Activated T-cell treated with anti-CD3 and anti-CD28 coated beads, Interleukin-2, amount 50 U/mL, for 24 hours (primary cell): ENCODE measurements at regions not wholly inside any gene's neighbourhood (a gene's known extent, or its start where the extent isn't known, plus 50 kb on each side); places are given as distances from the start of the nearest gene placed in this dataset.

Source experiments
- DNase-seq: peaks from one replicate; pipeline ENCODE4 v3.0.0-alpha.2; 2020
- H3K27ac Mint-ChIP-seq: 2 replicates; pipeline ENCODE4 v1.8.0; 2020; ENCODE audit warnings: mild to moderate bottlenecking, mixed read lengths
- H3K27me3 Mint-ChIP-seq: 2 replicates; pipeline ENCODE4 v1.8.0; 2020; ENCODE audit warnings: mixed read lengths
- H3K36me3 Mint-ChIP-seq: 2 replicates; pipeline ENCODE4 v1.8.0; 2020; ENCODE audit warnings: low read depth, mixed read lengths
- H3K4me1 Mint-ChIP-seq: 2 replicates; pipeline ENCODE4 v1.8.0; 2020; ENCODE audit warnings: low read depth, mixed read lengths
- H3K4me3 Mint-ChIP-seq: 2 replicates; pipeline ENCODE4 v1.8.0; 2020; ENCODE audit warnings: mild to moderate bottlenecking, moderate library complexity, mixed read lengths
- H3K9me3 Mint-ChIP-seq: 2 replicates; pipeline ENCODE4 v1.8.0; 2020; ENCODE audit warnings: mixed read lengths

DNA sequence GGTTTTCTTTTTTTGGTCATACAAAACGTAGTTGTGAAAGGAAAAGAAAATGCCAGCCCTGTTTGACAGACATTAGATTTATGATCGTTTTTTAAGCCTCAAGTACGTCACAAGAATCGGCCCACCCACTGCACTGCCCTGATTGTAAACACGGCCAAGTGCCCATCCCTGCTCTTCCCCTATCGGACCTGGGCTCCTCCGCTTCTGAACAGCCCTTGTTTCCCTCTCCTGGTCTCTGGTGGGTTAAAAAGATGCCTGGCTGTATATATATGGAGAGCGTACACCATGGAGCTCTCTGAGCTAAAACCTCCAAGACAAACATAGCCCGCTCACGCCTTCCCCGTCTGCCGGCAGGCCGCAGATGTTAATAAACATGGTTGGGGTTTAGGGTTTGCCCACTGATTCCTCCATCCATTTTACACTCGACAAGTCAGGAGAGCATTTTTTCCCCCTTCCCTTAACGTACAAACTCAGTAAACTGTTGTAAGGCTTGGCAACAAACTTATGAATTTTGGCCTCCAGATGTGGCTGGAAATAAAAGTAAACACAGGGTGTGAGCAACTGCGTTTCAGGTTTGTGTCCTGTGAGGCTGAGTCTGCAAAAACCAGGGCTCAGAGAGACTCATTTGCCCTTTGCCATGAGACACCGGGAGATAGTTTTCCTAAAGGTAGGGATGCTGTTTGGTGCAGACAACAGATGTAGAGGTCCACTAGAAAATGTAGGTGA is 325.9 kb downstream of the SOX9 start:
- no peaks in the 10 kb centered on the region for H3K36me3 Mint-ChIP-seq
- H3K4me1 Mint-ChIP-seq: no peaks in the 10 kb centered on the region
- no peaks in the 10 kb centered on the region for H3K9me3 Mint-ChIP-seq
- no peaks in the 10 kb centered on the region for H3K27me3 Mint-ChIP-seq
- no peak overlapping the region for H3K4me3 Mint-ChIP-seq
- no peak overlapping the region for H3K27ac Mint-ChIP-seq
- no peak for DNase-seq

DNA sequence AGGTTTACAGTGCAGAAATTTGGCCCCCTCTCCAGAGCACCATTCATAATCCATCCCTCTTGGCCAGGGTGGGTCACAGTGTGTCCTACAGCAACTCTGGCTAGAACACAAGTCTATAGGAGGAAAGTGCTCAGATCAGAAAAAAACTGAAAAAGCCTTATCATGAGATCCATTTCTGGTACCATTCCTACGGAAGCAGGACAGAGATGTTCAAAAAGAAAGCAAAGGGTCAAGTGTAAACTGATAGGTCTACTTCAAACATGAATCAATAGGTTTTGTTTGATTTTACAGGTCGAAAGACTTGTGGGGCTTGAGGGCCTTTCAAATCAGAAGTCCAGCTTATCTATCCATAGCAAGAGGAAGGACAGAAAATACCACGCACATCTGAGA is 326.4 kb downstream of the SOX9 start:
- Mint-ChIP-seq H3K36me3 (no peaks in the 10 kb centered on the region), H3K4me1 (no peaks in the 10 kb centered on the region), H3K4me3 (no peak overlapping the region), H3K9me3 (no peaks in the 10 kb centered on the region), H3K27ac (no peak overlapping the region), H3K27me3 (no peaks in the 10 kb centered on the region)
- DNase-seq: no peak

GRCh38 chr17:72448019-72448418 is 327.2 kb downstream of the SOX9 start:
- Mint-ChIP-seq H3K9me3 (no peaks in the 10 kb centered on the region), H3K4me3 (no peak overlapping the region), H3K27me3 (no peaks in the 10 kb centered on the region), H3K4me1 (no peaks in the 10 kb centered on the region), H3K27ac (no peak overlapping the region), H3K36me3 (no peaks in the 10 kb centered on the region)
- DNase-seq: no peak

GRCh38 chr17:72452286-72453173 is 331.7 kb downstream of the SOX9 start:
- Mint-ChIP-seq H3K9me3 (no peaks in the 10 kb centered on the region), H3K36me3 (no peaks in the 10 kb centered on the region), H3K4me3 (no peak overlapping the region), H3K27ac (no peak overlapping the region), H3K4me1 (no peaks in the 10 kb centered on the region), H3K27me3 (no peaks in the 10 kb centered on the region)
- no peak for DNase-seq

DNA sequence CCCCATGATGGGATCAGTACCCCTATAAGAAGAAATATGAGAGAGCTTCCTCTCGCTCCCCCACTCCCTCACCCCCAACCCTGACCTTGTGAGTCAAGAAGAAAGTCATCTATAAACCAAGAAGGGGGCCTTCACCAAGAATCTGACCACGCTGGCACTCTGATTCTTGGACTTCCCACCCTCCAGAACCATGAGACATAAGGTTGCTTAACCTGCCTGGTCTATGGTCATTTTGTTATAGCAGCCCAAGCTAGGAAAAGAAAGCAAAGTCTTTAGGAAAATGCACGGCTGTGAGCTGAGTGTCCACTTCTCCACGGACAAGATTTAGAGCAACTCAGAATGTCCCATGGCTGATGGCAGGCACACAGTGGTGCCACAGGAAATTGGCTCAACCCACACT is 333.5 kb downstream of the SOX9 start:
- no peaks in the 10 kb centered on the region for H3K4me1 Mint-ChIP-seq
- H3K4me3 Mint-ChIP-seq: no peak overlapping the region
- H3K27ac Mint-ChIP-seq: no peak overlapping the region
- no peak for DNase-seq
- H3K27me3 Mint-ChIP-seq: no peaks in the 10 kb centered on the region
- no peaks in the 10 kb centered on the region for H3K36me3 Mint-ChIP-seq
- no peaks in the 10 kb centered on the region for H3K9me3 Mint-ChIP-seq

DNA sequence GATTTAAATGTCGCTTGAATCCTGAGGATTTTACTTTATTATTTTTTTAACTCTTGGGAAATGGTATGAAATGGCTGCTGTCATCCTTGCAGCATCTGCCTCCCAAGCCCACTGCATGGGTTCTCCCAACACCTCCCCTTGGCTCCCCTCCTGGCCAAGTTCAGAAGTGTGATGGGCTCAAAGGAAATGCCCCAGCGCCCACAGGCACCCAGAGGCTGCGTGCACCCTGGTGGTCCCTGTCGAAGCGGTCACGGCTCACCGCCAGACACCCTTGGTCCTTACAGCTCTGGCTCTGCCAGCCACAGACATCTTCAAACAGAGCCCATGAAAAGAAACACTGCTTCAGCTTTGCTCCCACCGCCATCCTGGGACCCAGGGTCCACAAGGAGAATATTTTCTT is 334.7 kb downstream of the SOX9 start:
- no peaks in the 10 kb centered on the region for H3K27me3 Mint-ChIP-seq
- H3K4me3 Mint-ChIP-seq: no peak overlapping the region
- H3K36me3 Mint-ChIP-seq: no peaks in the 10 kb centered on the region
- H3K27ac Mint-ChIP-seq: no peak overlapping the region
- no peak for DNase-seq
- no peaks in the 10 kb centered on the region for H3K9me3 Mint-ChIP-seq
- no peaks in the 10 kb centered on the region for H3K4me1 Mint-ChIP-seq

- Mint-ChIP-seq H3K36me3 (no peaks in the 10 kb centered on the region), H3K4me1 (no peaks in the 10 kb centered on the region), H3K27me3 (no peaks in the 10 kb centered on the region), H3K9me3 (no peaks in the 10 kb centered on the region), H3K4me3 (no peak overlapping the region), H3K27ac (no peak overlapping the region)
- no peak for DNase-seq
Measured at GRCh38 chr17:72456075-72456474, 335.3 kb downstream of the SOX9 start.

DNA sequence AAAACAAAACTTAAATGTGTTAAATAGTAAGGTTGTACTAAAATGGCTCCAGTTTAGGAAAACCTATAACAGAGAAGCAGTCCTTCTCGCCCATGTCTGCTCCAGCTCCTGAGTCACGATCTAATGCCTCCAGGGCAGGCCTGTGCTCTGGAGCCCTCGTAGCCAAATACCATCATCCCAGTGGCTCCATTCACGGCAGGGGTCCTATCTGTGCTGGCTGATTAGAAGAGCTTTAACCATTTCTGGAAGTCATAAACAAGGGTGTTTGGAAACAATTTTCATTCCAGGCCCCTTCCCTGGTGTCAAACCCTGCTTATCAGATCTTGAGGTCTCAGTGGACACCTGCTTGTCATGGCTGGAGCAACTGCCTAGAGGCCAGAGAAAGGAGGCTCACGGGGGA is 336.9 kb downstream of the SOX9 start:
- no peak overlapping the region for H3K4me3 Mint-ChIP-seq
- H3K36me3 Mint-ChIP-seq: no peaks in the 10 kb centered on the region
- H3K27ac Mint-ChIP-seq: no peak overlapping the region
- no peaks in the 10 kb centered on the region for H3K9me3 Mint-ChIP-seq
- no peaks in the 10 kb centered on the region for H3K4me1 Mint-ChIP-seq
- peaks cover 5% of the 10 kb centered on the region for H3K27me3 Mint-ChIP-seq
- DNase-seq: no peak

GRCh38 chr17:72458301-72458700 is 337.5 kb downstream of the SOX9 start:
- H3K27me3 Mint-ChIP-seq: peaks cover 5% of the 10 kb centered on the region
- no peaks in the 10 kb centered on the region for H3K36me3 Mint-ChIP-seq
- H3K9me3 Mint-ChIP-seq: no peaks in the 10 kb centered on the region
- no peaks in the 10 kb centered on the region for H3K4me1 Mint-ChIP-seq
- no peak overlapping the region for H3K4me3 Mint-ChIP-seq
- no peak overlapping the region for H3K27ac Mint-ChIP-seq
- no peak for DNase-seq

GRCh38 chr17:72460711-72461110 is 339.9 kb downstream of the SOX9 start:
- Mint-ChIP-seq H3K27me3 (peaks cover 10% of the 10 kb centered on the region), H3K9me3 (no peaks in the 10 kb centered on the region), H3K4me1 (no peaks in the 10 kb centered on the region), H3K4me3 (no peak overlapping the region), H3K27ac (no peak overlapping the region), H3K36me3 (no peaks in the 10 kb centered on the region)
- DNase-seq: no peak

GRCh38 chr17:72461757-72462156 is 340.9 kb downstream of the SOX9 start:
- H3K4me1 Mint-ChIP-seq: no peaks in the 10 kb centered on the region
- no peak overlapping the region for H3K27ac Mint-ChIP-seq
- DNase-seq: no peak
- H3K36me3 Mint-ChIP-seq: no peaks in the 10 kb centered on the region
- H3K4me3 Mint-ChIP-seq: no peak overlapping the region
- H3K27me3 Mint-ChIP-seq: peaks cover 12% of the 10 kb centered on the region
- no peaks in the 10 kb centered on the region for H3K9me3 Mint-ChIP-seq

- Mint-ChIP-seq H3K27me3 (peaks cover 12% of the 10 kb centered on the region), H3K4me1 (no peaks in the 10 kb centered on the region), H3K9me3 (no peaks in the 10 kb centered on the region), H3K27ac (no peak overlapping the region), H3K4me3 (no peak overlapping the region), H3K36me3 (no peaks in the 10 kb centered on the region)
- DNase-seq: no peak
Measured at GRCh38 chr17:72462407-72462806, 341.6 kb downstream of the SOX9 start.

GRCh38 chr17:72462814-72463213 is 342.0 kb downstream of the SOX9 start:
- no peak overlapping the region for H3K4me3 Mint-ChIP-seq

DNA sequence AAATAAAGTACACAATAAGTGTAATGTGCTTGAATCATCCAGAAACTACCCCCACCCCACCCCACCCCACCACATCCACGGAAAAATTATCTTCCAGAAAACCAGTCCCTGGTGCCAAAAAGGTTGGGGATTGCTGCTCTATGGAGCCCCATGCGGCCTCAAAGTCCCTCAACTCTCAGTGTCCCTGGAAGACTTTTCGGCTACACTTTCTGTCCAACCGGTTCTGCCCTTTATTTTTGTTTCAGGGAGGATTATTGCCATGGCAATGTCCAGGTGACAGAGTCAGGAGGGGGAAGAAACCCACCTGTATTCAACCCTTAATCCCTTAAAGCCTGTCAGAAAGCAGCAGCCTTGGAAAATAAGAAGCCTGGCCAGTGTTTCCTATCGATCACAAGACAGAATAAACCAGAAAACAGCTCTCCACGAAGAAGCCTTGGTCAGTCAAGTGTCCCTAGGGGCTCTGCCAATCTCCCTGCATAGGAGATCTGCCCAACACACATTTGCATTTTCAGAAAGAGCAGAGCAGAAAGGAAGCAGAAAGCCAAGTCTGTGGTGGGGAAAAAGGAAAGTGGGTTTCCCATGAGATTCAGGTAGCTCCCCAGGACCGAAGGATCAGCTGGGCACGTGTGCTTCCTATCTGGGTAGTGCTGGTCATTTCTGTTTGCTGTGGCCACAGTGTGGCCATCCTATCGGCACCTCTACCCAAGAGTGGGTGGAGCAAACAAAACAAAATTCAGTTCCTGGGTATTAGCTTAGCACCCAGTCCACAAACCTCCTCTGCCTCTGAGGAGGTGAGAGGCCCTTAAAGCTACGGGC is 342.7 kb downstream of the SOX9 start:
- Mint-ChIP-seq H3K4me3 (no peak overlapping the region), H3K9me3 (no peaks in the 10 kb centered on the region), H3K36me3 (no peaks in the 10 kb centered on the region), H3K27me3 (peaks cover 16% of the 10 kb centered on the region), H3K27ac (no peak overlapping the region), H3K4me1 (no peaks in the 10 kb centered on the region)
- DNase-seq: no peak

More at GRCh38 chr17:72462814-72463213, 342.0 kb downstream of the SOX9 start:
- H3K4me1 Mint-ChIP-seq: no peaks in the 10 kb centered on the region
- peaks cover 15% of the 10 kb centered on the region for H3K27me3 Mint-ChIP-seq
- DNase-seq: no peak
- no peaks in the 10 kb centered on the region for H3K9me3 Mint-ChIP-seq
- no peaks in the 10 kb centered on the region for H3K36me3 Mint-ChIP-seq
- H3K27ac Mint-ChIP-seq: no peak overlapping the region
